H7 (cell line): ENCODE measurements at regions not wholly inside any gene's neighbourhood (a gene's known extent, or its start where the extent isn't known, plus 50 kb on each side); places are given as distances from the start of the nearest gene placed in this dataset.

ENCODE experiments used
- DNase-seq: peaks from one replicate; pipeline ENCODE4 v3.0.0; 2012
- H3K27me3 ChIP-seq: 2 replicates; pipeline ENCODE4 v1.6.0; 2011; ENCODE audit warnings: mild to moderate bottlenecking, low read length; ENCODE audit not compliant: control insufficient read depth, insufficient read depth
- H3K36me3 ChIP-seq: replicated peaks from 2 replicates; pipeline ENCODE4 v1.5.1; 2011; ENCODE audit warnings: low read length; ENCODE audit not compliant: control insufficient read depth, insufficient read depth
- H3K4me3 ChIP-seq: 2 replicates; pipeline ENCODE4 v1.5.1; 2011; ENCODE audit warnings: low read depth, mild to moderate bottlenecking, control low read depth, low read length, moderate library complexity; ENCODE audit not compliant: insufficient read depth

GRCh38 chr2:172273910-172274571 is 153.3 kb upstream of the ITGA6 start:
- no peaks in the 10 kb centered on the region for H3K27me3 ChIP-seq
- no peak for DNase-seq
- H3K4me3 ChIP-seq, result no peak overlapping the region
- H3K36me3 ChIP-seq, result no peaks in the 10 kb centered on the region

DNA sequence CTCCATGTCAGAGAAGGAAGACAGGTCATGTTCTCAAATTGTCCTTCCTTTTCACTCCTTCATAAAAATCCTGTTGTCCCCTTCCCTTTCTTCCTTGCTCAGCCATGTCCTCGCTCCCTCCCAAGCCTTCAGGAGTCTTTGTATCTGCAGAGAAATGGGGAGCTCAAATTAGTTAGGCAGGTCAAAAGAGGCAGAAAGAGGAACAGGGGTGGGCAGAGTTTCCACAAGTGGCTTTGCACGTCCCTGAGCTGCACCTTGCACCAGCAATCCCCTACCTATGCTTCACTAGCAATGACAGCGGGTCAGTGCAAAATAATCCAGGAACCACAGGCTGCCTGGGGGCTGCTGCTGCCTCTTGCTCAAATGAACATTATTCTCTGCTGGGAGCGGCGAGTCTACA is 152.1 kb upstream of the ITGA6 start:
- no peak overlapping the region for H3K4me3 ChIP-seq
- no peaks in the 10 kb centered on the region for H3K36me3 ChIP-seq
- no peaks in the 10 kb centered on the region for H3K27me3 ChIP-seq
- no peak for DNase-seq

DNA sequence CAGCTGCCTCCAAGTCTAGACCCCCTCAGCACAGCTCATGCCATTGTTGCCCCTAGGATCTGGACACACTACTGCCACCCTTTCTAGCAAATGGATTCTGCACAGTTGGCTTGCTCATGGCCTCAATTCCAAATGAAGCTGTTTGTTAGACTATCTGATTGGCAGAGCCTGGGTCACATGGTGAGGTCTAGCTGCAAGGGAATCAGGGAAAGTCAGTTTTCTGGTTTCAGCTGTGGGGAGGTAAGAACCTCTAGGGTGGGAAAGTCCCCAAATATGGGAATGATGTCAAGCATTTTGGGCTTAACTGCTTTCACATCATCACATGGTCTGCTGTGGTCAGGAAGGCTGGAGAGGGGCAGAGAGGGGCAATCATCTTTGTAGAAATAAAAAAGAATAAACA is 150.4 kb upstream of the ITGA6 start:
- Histone ChIP-seq H3K4me3 (no peak overlapping the region), H3K36me3 (no peaks in the 10 kb centered on the region), H3K27me3 (no peaks in the 10 kb centered on the region)
- no peak for DNase-seq

- no peaks in the 10 kb centered on the region for H3K36me3 ChIP-seq
- no peak for DNase-seq
- no peak overlapping the region for H3K4me3 ChIP-seq
- H3K27me3 ChIP-seq, result no peaks in the 10 kb centered on the region
These were observed 148.7 kb upstream of the ITGA6 start for GRCh38 chr2:172278667-172279066.

DNA sequence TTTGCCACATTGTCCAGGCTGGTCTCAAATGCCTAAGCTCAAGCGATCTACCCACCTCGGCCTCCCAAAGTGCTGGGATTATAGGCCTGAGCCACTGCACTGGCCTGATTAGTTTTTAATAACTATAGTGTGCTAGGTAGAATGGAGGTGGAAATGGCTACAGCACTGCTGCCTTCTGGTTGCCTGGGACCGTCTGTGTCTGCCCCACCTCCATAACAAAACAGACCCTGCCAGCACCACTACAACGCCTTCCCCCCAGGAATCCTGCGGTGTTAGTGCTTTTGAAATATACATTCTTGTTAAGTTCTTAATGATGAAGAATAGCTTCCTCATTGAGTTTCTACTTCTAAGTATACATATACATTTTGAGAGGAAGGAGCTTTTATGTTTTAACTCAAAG is 148.2 kb upstream of the ITGA6 start:
- H3K27me3 ChIP-seq, result no peaks in the 10 kb centered on the region
- no peak for DNase-seq
- H3K4me3 ChIP-seq, result no peak overlapping the region
- H3K36me3 ChIP-seq, result no peaks in the 10 kb centered on the region

DNA sequence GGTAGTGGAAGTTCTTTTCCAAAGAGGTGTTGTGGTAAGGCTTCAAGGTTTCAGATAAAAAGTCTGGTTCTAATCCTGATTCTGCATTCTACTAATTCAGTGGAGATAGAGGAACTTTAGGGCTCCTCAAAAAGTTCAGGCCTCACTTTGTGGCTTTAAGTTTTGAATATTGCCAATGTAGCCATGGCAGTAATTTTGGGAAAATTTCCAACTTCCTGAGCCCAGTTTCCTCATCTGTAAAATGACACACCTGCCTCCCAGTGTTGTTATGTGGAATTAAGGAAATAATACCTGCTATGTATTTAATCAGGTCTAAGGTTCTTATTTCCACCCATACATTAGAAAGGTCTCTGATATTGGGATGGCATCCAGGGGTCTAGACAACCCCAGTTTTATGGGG is 147.6 kb upstream of the ITGA6 start:
- no peaks in the 10 kb centered on the region for H3K27me3 ChIP-seq
- no peak for DNase-seq
- no peak overlapping the region for H3K4me3 ChIP-seq
- no peaks in the 10 kb centered on the region for H3K36me3 ChIP-seq

DNA sequence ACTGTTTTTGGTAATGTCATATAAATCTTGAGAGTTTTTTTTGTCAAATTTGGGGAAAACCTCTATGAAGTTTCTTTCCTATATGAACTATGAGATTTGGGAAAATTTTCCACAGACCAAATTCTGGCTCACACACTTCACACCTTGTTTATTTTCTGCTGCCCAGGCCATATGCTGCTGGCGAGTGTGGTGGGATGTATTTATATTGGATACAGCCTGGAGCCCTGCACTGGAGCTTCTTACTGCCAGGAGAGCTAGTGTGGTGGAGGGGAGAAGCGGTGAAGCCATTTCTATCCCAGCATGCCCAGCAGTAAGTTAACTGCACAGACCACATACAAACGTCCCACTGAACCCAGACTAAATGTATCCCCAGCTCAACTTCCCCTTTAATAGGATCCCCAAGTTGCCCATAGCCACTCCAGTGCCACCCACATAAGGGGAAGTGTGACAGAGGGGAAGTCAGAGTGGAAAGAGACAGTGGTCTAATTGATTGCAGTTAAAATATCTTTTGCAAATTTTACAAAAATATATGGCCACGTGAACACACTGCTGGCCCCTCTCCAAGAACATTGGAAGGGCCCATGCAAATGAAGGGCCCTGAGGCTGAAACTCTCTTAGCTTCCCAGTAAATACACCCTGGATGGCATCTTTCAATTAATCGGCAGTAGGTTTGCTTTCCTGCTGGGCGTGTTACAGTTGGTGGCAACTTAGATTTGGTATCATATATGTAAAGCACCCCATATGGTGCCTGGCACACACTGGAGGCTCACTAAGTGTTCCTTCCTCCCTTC is 146.6 kb upstream of the ITGA6 start:
- no peaks in the 10 kb centered on the region for H3K36me3 ChIP-seq
- no peak for DNase-seq

DNA sequence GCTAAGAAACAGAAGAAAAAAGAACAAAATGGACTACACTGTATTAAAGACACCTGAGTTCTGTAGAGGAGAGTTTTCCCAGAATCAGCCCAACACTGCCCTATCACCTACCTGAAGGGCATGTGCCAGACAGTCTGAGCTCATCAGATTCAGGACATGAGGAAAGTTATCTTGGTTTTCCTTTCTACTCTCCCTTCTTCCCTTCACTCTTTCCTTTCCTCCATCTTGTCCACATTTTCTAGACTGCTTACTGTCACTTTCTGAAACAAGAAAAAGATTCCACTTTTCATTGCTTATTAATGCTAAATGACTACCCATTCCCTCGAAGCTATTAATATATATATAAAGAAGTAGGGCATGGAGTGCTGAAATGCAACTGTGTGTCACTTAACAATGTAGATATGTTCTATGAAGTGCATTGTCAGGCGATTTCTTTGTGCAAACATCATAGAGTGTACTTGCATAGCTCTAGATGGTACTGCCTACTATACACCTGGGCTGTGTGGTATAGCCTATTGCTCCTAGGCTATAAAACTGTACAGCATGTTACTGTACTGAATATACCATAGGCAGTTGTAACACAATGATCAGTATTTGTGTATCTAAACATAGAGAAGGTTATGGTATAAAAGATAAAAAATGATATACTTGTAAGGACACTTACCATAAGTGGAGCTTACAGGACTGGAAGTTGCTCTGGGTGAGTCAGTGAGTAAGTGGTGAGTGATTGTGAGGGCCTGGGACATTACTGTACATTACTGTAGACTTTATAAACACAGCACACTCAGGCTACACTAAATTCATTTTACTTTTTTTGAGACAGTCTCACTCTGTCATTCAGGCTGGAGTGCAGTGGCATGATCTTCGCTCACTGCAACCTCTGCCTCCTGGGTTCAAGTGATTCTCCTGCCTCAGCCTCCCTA is 145.5 kb upstream of the ITGA6 start:
- Histone ChIP-seq H3K27me3 (no peaks in the 10 kb centered on the region), H3K4me3 (no peak overlapping the region), H3K36me3 (no peaks in the 10 kb centered on the region)
- no peak for DNase-seq

More for the DNA sequence above, 146.6 kb upstream of the ITGA6 start:
- Histone ChIP-seq H3K4me3 (no peak overlapping the region), H3K27me3 (no peaks in the 10 kb centered on the region)

- Histone ChIP-seq H3K4me3 (no peak overlapping the region), H3K27me3 (no peaks in the 10 kb centered on the region), H3K36me3 (no peaks in the 10 kb centered on the region)
- no peak for DNase-seq
These were observed 144.4 kb upstream of the ITGA6 start for GRCh38 chr2:172282944-172283343.

DNA sequence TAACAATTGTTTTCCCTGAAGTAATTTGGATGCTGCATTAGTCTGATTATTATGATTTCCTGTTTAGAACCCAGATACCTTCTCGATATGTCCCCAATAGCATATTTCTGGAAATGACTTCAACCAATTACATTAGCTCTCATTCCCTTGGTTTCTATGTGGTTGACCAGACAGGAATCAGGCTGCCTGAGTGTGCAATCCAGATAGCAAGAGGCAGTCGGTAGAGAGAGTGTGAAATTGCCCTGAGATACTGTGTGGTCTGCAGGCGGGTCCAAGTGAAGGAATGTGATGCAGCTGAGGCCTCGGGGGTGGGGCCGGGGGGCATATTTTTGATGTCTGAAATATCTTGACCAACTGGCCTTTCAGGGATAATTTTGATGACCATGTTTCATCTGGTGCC is 143.9 kb upstream of the ITGA6 start:
- no peak for DNase-seq
- Histone ChIP-seq H3K4me3 (no peak overlapping the region), H3K36me3 (no peaks in the 10 kb centered on the region), H3K27me3 (no peaks in the 10 kb centered on the region)

DNA sequence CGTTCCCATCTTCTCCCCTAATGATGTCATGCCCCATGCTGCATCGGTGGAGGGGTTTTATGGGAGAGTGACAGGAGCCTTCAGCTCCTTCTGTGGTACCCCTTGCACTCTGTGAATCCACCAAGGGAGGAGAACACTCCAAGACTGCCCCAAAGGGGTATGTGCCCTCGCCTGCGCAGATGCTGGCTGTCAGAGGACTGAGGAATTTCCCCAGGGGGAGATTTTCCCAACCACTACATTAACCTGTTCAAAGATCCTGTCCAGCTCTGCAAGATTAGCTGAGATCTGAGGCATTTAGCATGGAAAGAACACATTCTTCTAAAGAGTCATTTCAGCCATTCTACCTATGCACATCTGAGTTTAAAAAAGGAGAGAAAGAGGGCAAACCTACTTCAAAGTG is 143.2 kb upstream of the ITGA6 start:
- no peak for DNase-seq
- Histone ChIP-seq H3K27me3 (no peaks in the 10 kb centered on the region), H3K36me3 (no peaks in the 10 kb centered on the region), H3K4me3 (no peak overlapping the region)

- Histone ChIP-seq H3K4me3 (no peak overlapping the region), H3K36me3 (no peaks in the 10 kb centered on the region), H3K27me3 (no peaks in the 10 kb centered on the region)
- peak; percentile 57 for DNase-seq
These were observed 142.3 kb upstream of the ITGA6 start for GRCh38 chr2:172285010-172285621.

DNA sequence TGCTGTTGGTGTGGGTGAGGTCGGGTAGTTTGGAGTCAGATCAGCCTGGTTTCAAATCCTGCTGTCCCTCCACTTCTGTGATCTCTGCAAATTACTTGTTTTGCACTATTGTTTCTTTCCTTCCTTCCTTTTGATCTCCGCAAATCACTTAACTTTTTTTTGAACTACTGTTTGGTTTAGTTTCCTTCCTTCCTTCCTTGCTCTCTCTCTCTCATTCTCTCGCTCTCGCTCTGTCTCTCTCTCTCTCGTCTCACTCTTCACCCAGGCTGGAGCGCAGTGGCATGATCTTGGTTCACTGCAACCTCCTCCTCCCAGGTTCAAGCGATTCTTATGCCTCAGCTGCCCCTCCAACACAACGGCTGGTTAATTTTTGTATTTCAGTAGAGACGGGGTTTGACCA is 141.6 kb upstream of the ITGA6 start:
- DNase-seq, result no peak
- H3K4me3 ChIP-seq, result no peak overlapping the region
- H3K27me3 ChIP-seq, result no peaks in the 10 kb centered on the region
- no peaks in the 10 kb centered on the region for H3K36me3 ChIP-seq

DNA sequence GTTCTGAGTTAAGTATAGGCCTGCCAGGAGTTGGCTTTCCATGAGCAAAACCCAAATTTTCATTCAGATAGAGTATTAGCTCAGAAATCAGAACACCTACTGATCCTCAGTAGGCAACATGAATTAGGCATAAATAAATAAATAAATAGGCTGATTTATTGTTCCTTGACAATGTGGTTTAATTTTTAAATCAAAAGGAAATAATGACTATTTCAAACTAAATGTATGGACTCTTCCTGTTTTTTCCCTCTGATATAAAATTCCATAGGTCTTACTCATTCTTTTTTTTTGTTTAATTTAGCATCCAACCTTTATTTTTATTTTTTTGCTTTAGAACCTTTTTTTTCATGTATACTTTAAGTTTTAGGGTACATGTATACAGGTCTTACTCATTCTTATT is 140.2 kb upstream of the ITGA6 start:
- DNase-seq, result no peak
- Histone ChIP-seq H3K36me3 (no peaks in the 10 kb centered on the region), H3K4me3 (no peak overlapping the region), H3K27me3 (no peaks in the 10 kb centered on the region)
